Sigmoid colon (tissue), 6 donors: ENCODE measurements at regions not wholly inside any gene's neighbourhood (a gene's known extent, or its start where the extent isn't known, plus 50 kb on each side); places are given as distances from the start of the nearest gene placed in this dataset.

Experiments
- DNase-seq: peaks from one replicate; pipeline ENCODE4 v3.0.0-alpha.2; 2019
- H3K27ac ChIP-seq, 4 donors: fragments of 200-600 bp; sonication (generic); one replicate each; pipeline ENCODE4 v1.5.1; 2016 to 2019; ENCODE audit warnings: mild to moderate bottlenecking in 1 of 4
- H3K27me3 ChIP-seq, 3 donors: fragments of 200-600 bp; sonication (generic); one replicate each; pipeline ENCODE4 v1.5.1; 2019; ENCODE audit warnings: mild to moderate bottlenecking in 1 of 3
- H3K36me3 ChIP-seq, 4 donors: fragments of 200-600 bp; sonication (generic); one replicate each; pipeline ENCODE4 v1.5.1; 2016 to 2019
- H3K4me1 ChIP-seq, 4 donors: fragments of 200-600 bp; sonication (generic); one replicate each; pipeline ENCODE4 v1.5.1; 2017 to 2019
- H3K4me3 ChIP-seq, 4 donors: fragments of 200-600 bp; sonication (generic); one replicate each; pipeline ENCODE4 v1.5.1; 2017 to 2019; ENCODE audit warnings: mild to moderate bottlenecking in 2 of 4, moderate library complexity in 1 of 4
- H3K9me3 ChIP-seq, 4 donors: fragments of 200-600 bp in 3 of 4; sonication (generic) in 3 of 4; one replicate each; pipeline versions ENCODE4 v1.5.1 to v1.6.1; 2013 to 2019
- EP300 ChIP-seq, 4 donors: sonication (generic); formaldehyde crosslinking; IDR thresholded peaks; one replicate each; pipeline ENCODE4 v1.6.1; 2017; ENCODE audit warnings: antibody characterized with exemption in 4 of 4
- POLR2A ChIP-seq, 2 donors: fragments of 450-650 bp; IDR thresholded peaks; one replicate each; pipeline ENCODE4 v1.6.1; 2016; ENCODE audit warnings: antibody characterized with exemption in 2 of 2, mild to moderate bottlenecking in 2 of 2, moderate library complexity in 2 of 2
- POLR2AphosphoS5 ChIP-seq, 4 donors: sonication (generic); formaldehyde crosslinking; IDR thresholded peaks; one replicate each; pipeline ENCODE4 v1.6.1; 2017; ENCODE audit warnings: antibody characterized with exemption in 4 of 4
- WGBS, 2 donors: extraction: QIAGEN DNeasy Blood & Tissue Kit; methylation state at CpG; one replicate each; pipeline ENCODE4 v1.1.7; 2013; 5-methylcytosine and 5-hydroxymethylcytosine counted together
- intact Hi-C: fragments of 100-400 bp; cut with DNase I; formaldehyde crosslinking; loops from one replicate; pipeline ENCODE4 v1.15.1; 2023
- TF ChIP-seq, protein P1 (sequence below), 4 experiments: fragments of 450-650 bp in 3 of 4; fragments of 200-600 bp in 1 of 4; IDR thresholded peaks; one replicate each; pipeline ENCODE4 v1.5.1; 2016 to 2019; ENCODE audit warnings: antibody characterized with exemption in 4 of 4, mild to moderate bottlenecking in 3 of 4, moderate library complexity in 2 of 4
- donor health status: healthy with polysubstance abuse.
- donor health status: healthy.

DNA sequence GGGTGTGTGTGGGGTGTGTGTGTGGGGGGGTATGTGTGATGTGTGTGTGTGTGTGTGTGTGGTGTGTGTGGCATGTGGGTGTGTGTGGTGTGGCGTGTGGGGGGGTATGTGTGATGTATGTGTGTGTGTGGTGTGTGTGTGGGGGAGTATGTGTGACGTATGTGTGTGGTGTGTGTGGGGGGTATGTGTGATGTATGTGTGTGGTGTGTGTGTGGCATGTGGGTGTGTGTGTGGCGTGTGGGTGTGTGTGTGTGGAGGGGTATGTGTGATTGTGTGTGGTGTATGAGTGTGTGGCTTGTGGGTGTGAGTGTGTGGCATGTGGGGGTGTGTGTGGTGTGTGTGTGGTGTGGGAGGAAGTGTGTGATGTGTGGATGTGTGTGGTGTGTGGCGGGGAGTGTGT lies 442.3 kb downstream of the PREX1 start:
- intact Hi-C loops: no loop called here

DNA sequence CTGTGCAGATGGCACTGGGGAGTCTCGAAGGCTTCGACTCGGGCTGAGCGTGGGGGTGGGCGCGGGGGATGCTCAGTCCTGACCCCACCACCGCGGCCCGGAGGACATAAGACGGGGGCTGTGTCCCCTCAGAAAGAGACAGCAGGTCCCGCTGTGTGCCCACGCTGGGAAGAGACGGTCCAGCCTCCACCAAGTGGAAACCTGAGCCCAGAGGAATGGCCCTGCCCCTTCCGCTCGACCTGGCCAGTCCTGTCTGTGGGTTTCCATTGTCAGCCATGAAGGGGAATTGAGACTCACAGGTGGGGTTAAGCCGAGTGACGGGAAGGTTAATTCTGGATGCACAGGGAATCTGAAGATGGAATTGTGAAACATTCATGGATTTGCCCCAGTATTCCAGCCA lies 442.7 kb downstream of the PREX1 start:
- no peaks in the 10 kb centered on the region for H3K36me3 ChIP-seq
- intact Hi-C loops: no loop called here
- 80 to 88% methylated on average over 17 of the region's 17 CpGs for WGBS, 2 donors
- H3K4me1 ChIP-seq: peaks cover 0 to 9% (median 4%) of the 10 kb centered on the region in 4 donors
- H3K27me3 ChIP-seq: no peaks in the 10 kb centered on the region
- no peak overlapping the region for H3K27ac ChIP-seq
- no peak for DNase-seq
- no peak overlapping the region for H3K4me3 ChIP-seq
- no peaks in the 10 kb centered on the region for H3K9me3 ChIP-seq
- no peak for TF ChIP-seq EP300 (IDR thresholded peaks at IDR 0.05)
- no peak for TF ChIP-seq POLR2A (IDR thresholded peaks at IDR 0.05)
- TF ChIP-seq POLR2AphosphoS5 (IDR thresholded peaks at IDR 0.05): no peak
- TF ChIP-seq, protein P1, sequence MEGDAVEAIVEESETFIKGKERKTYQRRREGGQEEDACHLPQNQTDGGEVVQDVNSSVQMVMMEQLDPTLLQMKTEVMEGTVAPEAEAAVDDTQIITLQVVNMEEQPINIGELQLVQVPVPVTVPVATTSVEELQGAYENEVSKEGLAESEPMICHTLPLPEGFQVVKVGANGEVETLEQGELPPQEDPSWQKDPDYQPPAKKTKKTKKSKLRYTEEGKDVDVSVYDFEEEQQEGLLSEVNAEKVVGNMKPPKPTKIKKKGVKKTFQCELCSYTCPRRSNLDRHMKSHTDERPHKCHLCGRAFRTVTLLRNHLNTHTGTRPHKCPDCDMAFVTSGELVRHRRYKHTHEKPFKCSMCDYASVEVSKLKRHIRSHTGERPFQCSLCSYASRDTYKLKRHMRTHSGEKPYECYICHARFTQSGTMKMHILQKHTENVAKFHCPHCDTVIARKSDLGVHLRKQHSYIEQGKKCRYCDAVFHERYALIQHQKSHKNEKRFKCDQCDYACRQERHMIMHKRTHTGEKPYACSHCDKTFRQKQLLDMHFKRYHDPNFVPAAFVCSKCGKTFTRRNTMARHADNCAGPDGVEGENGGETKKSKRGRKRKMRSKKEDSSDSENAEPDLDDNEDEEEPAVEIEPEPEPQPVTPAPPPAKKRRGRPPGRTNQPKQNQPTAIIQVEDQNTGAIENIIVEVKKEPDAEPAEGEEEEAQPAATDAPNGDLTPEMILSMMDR (IDR thresholded peaks at IDR 0.05): no peak

More for the DNA sequence above, 442.3 kb downstream of the PREX1 start:
- no peak for DNase-seq
- Histone ChIP-seq H3K27me3 (no peaks in the 10 kb centered on the region), H3K9me3 (no peaks in the 10 kb centered on the region), H3K36me3 (no peaks in the 10 kb centered on the region), H3K4me3 (no peak overlapping the region), H3K4me1 (peaks cover 0 to 9% (median 4%) of the 10 kb centered on the region in 4 donors), H3K27ac (no peak overlapping the region)
- TF ChIP-seq, protein P1 (IDR thresholded peaks at IDR 0.05): no peak
- TF ChIP-seq POLR2AphosphoS5 (IDR thresholded peaks at IDR 0.05) (no peak), EP300 (IDR thresholded peaks at IDR 0.05) (no peak), POLR2A (IDR thresholded peaks at IDR 0.05) (no peak)
- WGBS, 2 donors: 83 to 90% methylated on average over 4 of the region's 4 CpGs

DNA sequence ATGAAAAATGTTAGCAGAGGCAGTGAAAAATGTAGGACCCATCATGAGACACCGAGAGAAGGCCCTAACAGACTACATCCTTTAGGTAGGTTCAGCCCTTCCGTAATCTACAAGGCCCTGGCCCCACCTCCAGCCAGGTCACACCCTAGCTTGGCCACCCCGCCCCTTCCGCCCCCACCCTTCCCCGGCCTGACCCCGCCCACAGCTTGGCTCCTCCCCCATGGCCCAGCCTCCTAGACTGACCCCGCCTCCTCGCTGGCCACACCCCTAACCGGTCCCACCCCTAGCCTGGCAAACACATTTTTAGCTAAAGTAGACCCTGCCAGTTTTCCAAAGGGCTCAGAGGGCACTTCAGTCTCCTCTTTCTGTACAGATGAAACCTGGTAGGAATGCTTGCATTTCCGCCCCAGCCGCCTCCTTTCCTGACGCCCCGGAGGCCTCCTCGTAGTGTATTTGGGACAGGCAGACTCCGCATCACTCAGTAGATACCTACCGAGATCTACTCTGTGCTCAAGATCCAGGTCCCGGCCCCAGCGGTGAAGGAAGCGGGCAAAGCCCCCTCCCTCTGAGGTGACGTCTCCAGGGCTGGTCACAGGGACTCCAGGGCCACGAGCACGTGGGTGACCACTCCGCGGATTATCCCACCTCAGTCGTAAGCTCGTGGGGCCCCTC lies 443.5 kb downstream of the PREX1 start:
- no peaks in the 10 kb centered on the region for H3K9me3 ChIP-seq
- no peaks in the 10 kb centered on the region for H3K27me3 ChIP-seq
- intact Hi-C loops: no loop called here
- H3K27ac ChIP-seq: no peak overlapping the region
- TF ChIP-seq EP300 (IDR thresholded peaks at IDR 0.05) (no peak), POLR2AphosphoS5 (IDR thresholded peaks at IDR 0.05) (no peak)
- TF ChIP-seq, protein P1 (IDR thresholded peaks at IDR 0.05): no peak
- H3K4me3 ChIP-seq: no peak overlapping the region
- whole genome bisulfite sequencing, 2 donors: 71 to 74% methylated on average over 26 of the region's 26 CpGs
- H3K4me1 ChIP-seq: peaks cover 0 to 9% (median 4%) of the 10 kb centered on the region in 4 donors
- no peaks in the 10 kb centered on the region for H3K36me3 ChIP-seq
- no peak for DNase-seq

DNA sequence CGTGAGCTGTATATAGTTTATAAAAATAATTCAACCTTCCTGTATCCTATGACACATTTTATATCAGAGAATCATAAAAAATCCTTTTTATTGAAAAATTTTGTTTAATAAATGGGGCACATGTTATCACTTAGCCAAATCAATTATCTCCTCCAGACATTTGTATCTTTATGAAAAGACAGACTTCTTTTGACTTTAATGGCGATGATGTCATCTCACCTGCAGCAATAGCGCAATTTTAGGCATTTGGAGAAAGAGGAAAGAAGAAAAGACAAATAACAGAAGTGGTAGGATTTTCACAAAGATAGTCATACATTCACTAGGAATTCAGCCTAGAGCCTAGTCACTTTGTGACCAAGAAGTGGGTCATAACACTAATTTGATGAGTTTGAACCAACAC lies 444.5 kb downstream of the PREX1 start:
- 88 to 96% methylated on average over 3 of the region's 3 CpGs for WGBS, 2 donors

More for the DNA sequence above, 444.5 kb downstream of the PREX1 start:
- intact Hi-C loops: no loop called here
- no peak for DNase-seq
- Histone ChIP-seq H3K36me3 (no peaks in the 10 kb centered on the region), H3K27ac (no peak overlapping the region), H3K4me1 (peaks cover 0 to 9% (median 4%) of the 10 kb centered on the region in 4 donors), H3K27me3 (no peaks in the 10 kb centered on the region), H3K4me3 (no peak overlapping the region), H3K9me3 (no peaks in the 10 kb centered on the region)
- no peak for TF ChIP-seq EP300 (IDR thresholded peaks at IDR 0.05)
- TF ChIP-seq, protein P1 (IDR thresholded peaks at IDR 0.05): no peak
- TF ChIP-seq POLR2A (IDR thresholded peaks at IDR 0.05): no peak
- no peak for TF ChIP-seq POLR2AphosphoS5 (IDR thresholded peaks at IDR 0.05)
